ENCODE measurements at regions not wholly inside any gene's neighbourhood (a gene's known extent, or its start where the extent isn't known, plus 50 kb on each side); places are given as distances from the start of the nearest gene placed in this dataset.

DNA sequence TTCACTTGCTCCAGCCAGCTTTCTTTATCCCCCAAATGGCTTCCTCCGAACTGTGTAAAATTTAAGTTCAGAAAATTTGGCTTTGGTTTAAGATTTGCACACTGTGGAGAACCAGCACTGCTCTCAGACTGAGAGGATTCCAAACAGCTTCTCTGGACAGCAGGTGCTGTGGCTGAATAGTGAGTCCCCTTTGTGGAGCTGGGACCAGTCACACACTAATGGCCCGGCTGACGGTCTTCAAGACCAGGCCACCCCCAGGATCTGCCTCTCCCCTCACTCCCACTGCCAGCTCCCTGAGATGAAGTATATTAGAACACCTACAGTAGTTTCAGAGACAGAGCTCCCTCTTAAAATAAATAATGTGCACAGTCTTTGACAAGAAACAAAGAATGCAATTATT, 267.3 kb downstream of the BCAT1 start:
- TF ChIP-seq, protein P1, sequence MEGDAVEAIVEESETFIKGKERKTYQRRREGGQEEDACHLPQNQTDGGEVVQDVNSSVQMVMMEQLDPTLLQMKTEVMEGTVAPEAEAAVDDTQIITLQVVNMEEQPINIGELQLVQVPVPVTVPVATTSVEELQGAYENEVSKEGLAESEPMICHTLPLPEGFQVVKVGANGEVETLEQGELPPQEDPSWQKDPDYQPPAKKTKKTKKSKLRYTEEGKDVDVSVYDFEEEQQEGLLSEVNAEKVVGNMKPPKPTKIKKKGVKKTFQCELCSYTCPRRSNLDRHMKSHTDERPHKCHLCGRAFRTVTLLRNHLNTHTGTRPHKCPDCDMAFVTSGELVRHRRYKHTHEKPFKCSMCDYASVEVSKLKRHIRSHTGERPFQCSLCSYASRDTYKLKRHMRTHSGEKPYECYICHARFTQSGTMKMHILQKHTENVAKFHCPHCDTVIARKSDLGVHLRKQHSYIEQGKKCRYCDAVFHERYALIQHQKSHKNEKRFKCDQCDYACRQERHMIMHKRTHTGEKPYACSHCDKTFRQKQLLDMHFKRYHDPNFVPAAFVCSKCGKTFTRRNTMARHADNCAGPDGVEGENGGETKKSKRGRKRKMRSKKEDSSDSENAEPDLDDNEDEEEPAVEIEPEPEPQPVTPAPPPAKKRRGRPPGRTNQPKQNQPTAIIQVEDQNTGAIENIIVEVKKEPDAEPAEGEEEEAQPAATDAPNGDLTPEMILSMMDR (conservative IDR thresholded peaks at IDR 0.05): no peak
- Mint-ChIP-seq H3K4me1 (peaks cover 52% of the 10 kb centered on the region), H3K36me3 (ENCODE audit: low read depth) (peaks cover 9% of the 10 kb centered on the region), H3K27ac (ENCODE audit: unreplicated experiment) (peak overlapping the region; percentile 89), H3K27me3 (ENCODE audit: low read depth) (no peaks in the 10 kb centered on the region), H3K4me3 (no peak overlapping the region), H3K9me3 (peaks cover 7% of the 10 kb centered on the region)
- no peak for DNase-seq (ENCODE audit: low read depth, low spot score)

DNA sequence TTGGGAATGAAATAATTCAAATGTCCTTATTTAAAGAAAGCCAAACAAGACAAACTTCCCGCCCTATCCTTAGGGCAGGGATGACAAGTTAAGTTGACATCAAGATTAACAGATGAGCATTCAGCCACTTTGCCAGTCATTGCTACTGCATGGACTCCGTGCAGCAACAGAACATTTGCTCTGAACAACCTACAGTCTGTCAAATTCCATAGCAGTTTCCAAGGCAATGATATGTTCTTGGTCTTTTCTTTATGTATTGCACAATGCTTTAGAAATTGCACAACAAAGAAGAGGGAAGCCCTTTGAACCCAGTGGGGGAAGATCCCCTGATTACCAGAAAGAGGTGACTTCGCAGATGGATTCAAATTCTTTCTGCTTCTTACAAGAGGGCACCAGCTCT, 269.8 kb downstream of the BCAT1 start:
- Mint-ChIP-seq H3K4me3 (peak overlapping the region; percentile 16), H3K9me3 (peaks cover 7% of the 10 kb centered on the region), H3K36me3 (ENCODE audit: low read depth) (peaks cover 10% of the 10 kb centered on the region), H3K27me3 (ENCODE audit: low read depth) (no peaks in the 10 kb centered on the region), H3K27ac (ENCODE audit: unreplicated experiment) (peak overlapping the region; percentile 37), H3K4me1 (peaks cover 53% of the 10 kb centered on the region)
- DNase-seq (ENCODE audit: low read depth, low spot score): peak; percentile 18
- TF ChIP-seq, protein P1 (conservative IDR thresholded peaks at IDR 0.05): no peak

DNA sequence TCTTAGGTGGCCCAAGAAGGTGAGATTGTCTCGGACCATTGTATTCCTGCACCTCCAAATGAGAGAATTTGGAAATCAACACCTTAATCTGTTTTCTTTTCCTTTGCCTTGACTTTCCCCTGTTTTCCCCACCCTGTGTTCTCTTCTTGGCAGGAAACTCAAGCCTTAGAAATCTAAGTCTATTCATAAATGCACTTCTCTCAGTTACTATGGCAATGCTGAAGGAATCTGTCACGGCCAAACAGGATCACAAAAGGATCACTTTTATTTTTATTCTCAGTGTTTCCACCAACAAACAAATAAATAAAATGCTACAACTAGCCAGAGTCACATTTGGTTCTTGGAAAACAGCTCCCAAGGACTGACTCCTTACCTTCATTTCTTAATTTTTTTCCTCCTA, 270.5 kb downstream of the BCAT1 start:
- Mint-ChIP-seq H3K4me1 (peaks cover 53% of the 10 kb centered on the region), H3K36me3 (ENCODE audit: low read depth) (peaks cover 7% of the 10 kb centered on the region), H3K9me3 (peaks cover 4% of the 10 kb centered on the region), H3K4me3 (peak overlapping the region; percentile 16), H3K27me3 (ENCODE audit: low read depth) (no peaks in the 10 kb centered on the region), H3K27ac (ENCODE audit: unreplicated experiment) (peak overlapping the region; percentile 37)
- TF ChIP-seq, protein P1 (conservative IDR thresholded peaks at IDR 0.05): no peak
- DNase-seq (ENCODE audit: low read depth, low spot score): no peak

DNA sequence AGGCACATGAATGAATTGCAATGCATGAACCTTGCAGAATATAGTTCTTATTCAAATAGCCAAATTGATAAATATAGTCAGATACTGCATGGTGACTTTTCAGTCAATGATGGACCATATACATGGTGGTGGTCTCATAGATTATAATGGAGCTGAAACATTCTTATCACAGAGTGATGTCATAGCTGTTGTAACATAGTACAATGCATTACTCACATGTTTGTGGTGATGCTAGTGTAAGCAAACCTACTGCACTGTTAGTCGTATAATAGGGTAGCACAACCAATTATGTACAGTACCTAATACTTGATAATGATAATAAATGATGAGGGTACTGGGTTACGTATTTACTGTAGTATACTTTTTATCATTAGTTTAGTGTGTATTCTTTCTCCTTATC, 280.3 kb downstream of the BCAT1 start:
- no peak overlapping the region for H3K27ac Mint-ChIP-seq (ENCODE audit: unreplicated experiment)
- no peaks in the 10 kb centered on the region for H3K27me3 Mint-ChIP-seq (ENCODE audit: low read depth)
- H3K4me1 Mint-ChIP-seq: peaks cover 10% of the 10 kb centered on the region
- H3K4me3 Mint-ChIP-seq: no peak overlapping the region
- DNase-seq (ENCODE audit: low read depth, low spot score): no peak
- peaks cover 5% of the 10 kb centered on the region for H3K36me3 Mint-ChIP-seq (ENCODE audit: low read depth)
- TF ChIP-seq, protein P1 (conservative IDR thresholded peaks at IDR 0.05): no peak
- H3K9me3 Mint-ChIP-seq: peaks cover 13% of the 10 kb centered on the region

DNA sequence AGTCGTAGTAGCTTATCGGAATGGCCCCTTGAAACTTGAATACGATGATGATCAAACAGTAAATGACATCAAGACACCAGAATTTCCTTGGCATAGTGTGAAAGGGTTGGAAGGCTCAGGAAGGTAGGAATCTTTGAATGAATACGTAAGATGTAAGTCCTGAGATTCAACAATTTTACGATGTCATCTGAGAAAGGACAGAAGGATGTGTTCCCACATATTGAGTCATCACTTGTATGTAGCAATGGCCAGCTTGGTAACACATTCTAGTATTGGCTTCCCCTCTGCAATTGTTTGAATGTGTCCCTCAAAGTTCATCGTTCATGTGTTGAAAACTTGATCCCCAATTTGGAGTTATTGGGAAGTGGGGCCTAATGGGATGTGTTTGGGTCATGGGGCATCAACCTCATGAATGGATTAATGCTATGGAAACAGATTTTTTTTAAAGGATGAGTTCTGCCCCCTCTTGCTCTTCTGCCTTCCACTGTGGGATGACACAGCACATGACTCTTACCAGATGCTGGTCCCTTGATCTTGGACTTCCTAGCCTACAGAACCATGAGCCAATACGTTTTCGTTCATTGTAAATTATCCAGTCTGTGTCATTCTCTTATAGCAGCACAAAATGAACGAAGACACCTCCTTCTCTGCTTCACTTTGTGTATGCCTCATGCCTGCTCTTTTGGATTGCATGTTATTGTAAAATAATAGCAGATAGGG, 284.6 kb downstream of the BCAT1 start:
- no peak overlapping the region for H3K27ac Mint-ChIP-seq (ENCODE audit: unreplicated experiment)
- TF ChIP-seq, protein P1 (conservative IDR thresholded peaks at IDR 0.05): no peak
- H3K4me3 Mint-ChIP-seq: no peak overlapping the region
- peaks cover 12% of the 10 kb centered on the region for H3K9me3 Mint-ChIP-seq
- DNase-seq (ENCODE audit: low read depth, low spot score): no peak
- peaks cover 10% of the 10 kb centered on the region for H3K4me1 Mint-ChIP-seq
- peaks cover 8% of the 10 kb centered on the region for H3K36me3 Mint-ChIP-seq (ENCODE audit: low read depth)
- no peaks in the 10 kb centered on the region for H3K27me3 Mint-ChIP-seq (ENCODE audit: low read depth)
